H1 (cell line): ENCODE measurements at regions not wholly inside any gene's neighbourhood (a gene's known extent, or its start where the extent isn't known, plus 50 kb on each side); places are given as distances from the start of the nearest gene placed in this dataset.
A peak's percentile ranks its signal among the peaks of the same experiment; 100 is the strongest.

Source experiments
- CTCF ChIA-PET: fragments of 300-600 bp; sonication (Branson Sonifier 250); formaldehyde crosslinking; loops from one replicate; lab custom pipeline; 2021; ENCODE audit not compliant: partially characterized antibody; lab: Charles Lee
- POLR2A ChIA-PET: fragments of 300-600 bp; sonication (Branson Sonifier 250); formaldehyde crosslinking; loops from one replicate; lab custom pipeline; 2021; ENCODE audit warnings: inconsistent platforms; ENCODE audit not compliant: partially characterized antibody; lab: Charles Lee
- DNase-seq, 2 experiments: peaks; one replicate each; pipeline versions ENCODE4 v3.0.0 to v3.0.0-alpha.2; 2010 to 2022; ENCODE audit warnings: low spot score in 2 of 2, low read depth in 1 of 2, mixed read lengths in 1 of 2
- FAIRE-seq: peaks from 2 replicates; lab custom pipeline; 2011; peaks lifted over from hg19 to GRCh38; lab: Jason Lieb, UNC
- H2AFZ ChIP-seq: 2 replicates; pipeline ENCODE4 v1.8.1; 2012; ENCODE audit warnings: low read length, inconsistent platforms
- H2AK5ac ChIP-seq: 2 replicates; pipeline ENCODE4 v1.6.1; 2013; ENCODE audit warnings: low read depth, low read length
- H2BK120ac ChIP-seq: replicated peaks from 2 replicates; pipeline ENCODE3; 2013; ENCODE audit warnings: low read depth, low read length, inconsistent platforms
- H2BK12ac ChIP-seq: 2 replicates; pipeline ENCODE4 v1.6.1; 2013; ENCODE audit warnings: low read depth, low read length
- H2BK15ac ChIP-seq: 2 replicates; pipeline ENCODE4 v1.6.1; 2013; ENCODE audit warnings: low read length
- H2BK20ac ChIP-seq: 2 replicates; pipeline ENCODE4 v1.6.1; 2013; ENCODE audit warnings: low read length
- H2BK5ac ChIP-seq: 2 replicates; pipeline ENCODE4 v1.6.1; 2013; ENCODE audit warnings: low read depth, low read length
- H3K14ac ChIP-seq: 2 replicates; pipeline ENCODE4 v1.6.1; 2013; ENCODE audit warnings: inconsistent platforms; ENCODE audit not compliant: insufficient read length
- H3K18ac ChIP-seq: 2 replicates; pipeline ENCODE4 v1.6.1; 2013; ENCODE audit warnings: low read length; ENCODE audit errors: extremely low read depth
- H3K23ac ChIP-seq: 2 replicates; pipeline ENCODE4 v1.6.1; 2013; ENCODE audit warnings: inconsistent platforms; ENCODE audit not compliant: insufficient read length
- H3K23me2 ChIP-seq: 2 replicates; pipeline ENCODE4 v1.6.1; 2013; ENCODE audit warnings: low read depth, low read length
- H3K27ac ChIP-seq: 2 replicates; pipeline ENCODE4 v1.6.1; 2011; ENCODE audit warnings: low read depth, low read length, inconsistent platforms
- H3K27me3 ChIP-seq, 4 experiments: replicated peaks in 1 of 4; 1 replicate in 1 of 4; 2 replicates in 3 of 4; pipeline versions ENCODE4 v1.6.1 to v1.8.1; 2011 to 2013; ENCODE audit warnings: low read length in 3 of 4, mild to moderate bottlenecking in 3 of 4, inconsistent platforms in 2 of 4, mixed read lengths in 2 of 4, moderate library complexity in 1 of 4; ENCODE audit not compliant: control insufficient read depth in 3 of 4, insufficient read depth in 3 of 4; ENCODE audit errors: extremely low read depth in 1 of 4
- H3K36me3 ChIP-seq, 4 experiments: 2 replicates each; pipeline versions ENCODE4 v1.6.1 to v1.8.1; 2011 to 2013; ENCODE audit warnings: mild to moderate bottlenecking in 4 of 4, low read length in 3 of 4, moderate library complexity in 2 of 4, control low read depth in 1 of 4, inconsistent platforms in 1 of 4; ENCODE audit not compliant: insufficient read depth in 4 of 4, control insufficient read depth in 2 of 4
- H3K4ac ChIP-seq: replicated peaks from 2 replicates; pipeline ENCODE3; 2013; ENCODE audit warnings: low read length, low read depth, mixed read lengths, inconsistent platforms; ENCODE audit not compliant: insufficient read length
- H3K4me1 ChIP-seq, 4 experiments: replicated peaks in 1 of 4; 1 replicate in 1 of 4; 2 replicates in 3 of 4; pipeline versions ENCODE4 v1.6.1 to v1.8.1; 2011 to 2013; ENCODE audit warnings: low read length in 3 of 4, inconsistent platforms in 2 of 4, mixed read lengths in 1 of 4; ENCODE audit not compliant: insufficient read depth in 4 of 4, control insufficient read depth in 3 of 4
- H3K4me2 ChIP-seq, 2 experiments: 2 replicates each; pipeline versions ENCODE4 v1.6.1 to v1.8.1; 2011 to 2013; ENCODE audit warnings: low read depth in 2 of 2, low read length in 2 of 2, control low read depth in 1 of 2, inconsistent platforms in 1 of 2, mild to moderate bottlenecking in 1 of 2; ENCODE audit not compliant: insufficient read depth in 1 of 2
- H3K4me3 ChIP-seq, 4 experiments: fragments of 200-600, 300-600 bp in 1 of 4; sonication (generic), shearing (Covaris generic), sonication (Bioruptor Twin) in 1 of 4; 2 replicates each; pipeline versions ENCODE4 v1.5.1 to v1.8.1; 2011 to 2016; ENCODE audit warnings: low read length in 4 of 4, low read depth in 3 of 4, control low read depth in 2 of 4, inconsistent platforms in 2 of 4, mild to moderate bottlenecking in 2 of 4, mixed read lengths in 1 of 4, moderate library complexity in 1 of 4; ENCODE audit not compliant: insufficient read depth in 2 of 4; ENCODE audit errors: extremely low read depth in 1 of 4
- H3K56ac ChIP-seq: replicated peaks from 2 replicates; pipeline ENCODE3; 2013; ENCODE audit warnings: low read depth, mild to moderate bottlenecking, mixed read lengths, low read length, inconsistent platforms; ENCODE audit not compliant: insufficient read length
- H3K79me1 ChIP-seq: 2 replicates; pipeline ENCODE4 v1.6.1; 2013; ENCODE audit warnings: low read depth, low read length, control low read depth
- H3K79me2 ChIP-seq, 2 experiments: 2 replicates each; pipeline versions ENCODE4 v1.6.1 to v1.8.1; 2012 to 2013; ENCODE audit warnings: low read length in 2 of 2, mild to moderate bottlenecking in 2 of 2, inconsistent platforms in 1 of 2; ENCODE audit not compliant: insufficient read depth in 2 of 2, control insufficient read depth in 1 of 2
- H3K9ac ChIP-seq, 4 experiments: replicated peaks in 1 of 4; 1 replicate in 1 of 4; 2 replicates in 3 of 4; pipeline versions ENCODE4 v1.6.1 to v1.8.1; 2011 to 2013; ENCODE audit warnings: low read depth in 3 of 4, low read length in 3 of 4, control low read depth in 2 of 4, mild to moderate bottlenecking in 2 of 4, moderate library complexity in 2 of 4, inconsistent platforms in 1 of 4; ENCODE audit errors: extremely low read depth in 1 of 4
- H3K9me3 ChIP-seq, 2 experiments: 2 replicates each; pipeline versions ENCODE4 v1.6.1 to v1.8.1; 2012 to 2013; ENCODE audit warnings: mild to moderate bottlenecking in 2 of 2, moderate library complexity in 2 of 2, control low read depth in 1 of 2, inconsistent platforms in 1 of 2, low read depth in 1 of 2, low read length in 1 of 2, mixed read lengths in 1 of 2; ENCODE audit not compliant: insufficient read depth in 2 of 2
- H4K20me1 ChIP-seq, 2 experiments: replicated peaks in 1 of 2; 2 replicates each; pipeline versions ENCODE3 to v1.8.1; 2011 to 2013; ENCODE audit warnings: inconsistent platforms in 2 of 2, low read length in 2 of 2, mild to moderate bottlenecking in 1 of 2; ENCODE audit not compliant: insufficient read depth in 2 of 2, control insufficient read depth in 1 of 2
- H4K5ac ChIP-seq: 2 replicates; pipeline ENCODE4 v1.6.1; 2013; ENCODE audit warnings: low read length, low read depth, mixed read lengths, inconsistent platforms; ENCODE audit not compliant: insufficient read length
- H4K8ac ChIP-seq: 2 replicates; pipeline ENCODE4 v1.8.0; 2013; ENCODE audit warnings: mild to moderate bottlenecking, moderate library complexity, low read length, inconsistent platforms; ENCODE audit not compliant: insufficient read depth; ENCODE audit errors: extremely low read depth
- H4K91ac ChIP-seq: replicated peaks from 2 replicates; pipeline ENCODE3; 2013; ENCODE audit warnings: low read length, mixed read lengths, inconsistent platforms; ENCODE audit not compliant: insufficient read length
- ATF2 ChIP-seq: IDR thresholded peaks from 2 replicates; pipeline ENCODE4 v1.6.1; 2012; ENCODE audit warnings: low read length, inconsistent platforms
- CBX5 ChIP-seq: fragments of 300-800, 300-1000 bp; sonication (generic); IDR thresholded peaks from 2 replicates; pipeline ENCODE4 v1.7.1; 2016; ENCODE audit warnings: antibody characterized with exemption, low read length, low read depth
- CHD1 ChIP-seq: IDR thresholded peaks from 2 replicates; pipeline ENCODE4 v1.6.1; 2012; ENCODE audit warnings: low read depth, low read length, improper control_type of control experiment
- CTBP2 ChIP-seq: IDR thresholded peaks from 2 replicates; pipeline ENCODE4 v1.7.0; 2011; ENCODE audit warnings: borderline replicate concordance, mild to moderate bottlenecking, moderate library complexity, mixed read lengths, low read length; ENCODE audit not compliant: insufficient read depth, insufficient read length
- EGR1 ChIP-seq: IDR thresholded peaks from 2 replicates; pipeline ENCODE4 v1.6.1; 2011; ENCODE audit warnings: low read depth, low read length, borderline replicate concordance
- FOSL1 ChIP-seq: IDR thresholded peaks from 2 replicates; pipeline ENCODE4 v1.6.1; 2011; ENCODE audit warnings: mild to moderate bottlenecking, low read depth, low read length, moderate library complexity; ENCODE audit not compliant: insufficient read depth
- GTF2F1 ChIP-seq: IDR thresholded peaks from 2 replicates; pipeline ENCODE4 v1.6.1; 2012; ENCODE audit warnings: low read depth, low read length, improper control_type of control experiment, borderline replicate concordance
- POU5F1 ChIP-seq: IDR thresholded peaks from 2 replicates; pipeline ENCODE4 v1.6.1; 2011; ENCODE audit warnings: low read depth, mild to moderate bottlenecking, low read length, moderate library complexity
- SAP30 ChIP-seq: fragments of 300-600 bp; sonication (generic); IDR thresholded peaks from 2 replicates; pipeline ENCODE4 v1.7.1; 2012; ENCODE audit warnings: low read length, moderate library complexity, mild to moderate bottlenecking, inconsistent platforms; ENCODE audit not compliant: insufficient read depth, insufficient replicate concordance
- SP4 ChIP-seq: IDR thresholded peaks from 2 replicates; pipeline ENCODE4 v1.6.1; 2012; ENCODE audit warnings: low read length, inconsistent platforms
- TAF7 ChIP-seq: optimal IDR thresholded peaks from 2 replicates; pipeline ENCODE3; 2011; ENCODE audit warnings: low read depth, mild to moderate bottlenecking, inconsistent platforms, low read length, moderate library complexity, borderline replicate concordance
- WGBS, 2 experiments: shearing (Covaris generic) in 1 of 2; methylation state at CpG; one replicate each; pipeline versions ENCODE4 v1.1.6 to v1.1.7; 2013 to 2015; ENCODE audit warnings: low lambda C conversion rate in 2 of 2, mixed read lengths in 2 of 2, inconsistent platforms in 1 of 2, low coverage in 1 of 2, missing lambda C conversion rate in 1 of 2; ENCODE audit not compliant: insufficient replicate concordance in 2 of 2, insufficient coverage in 1 of 2, insufficient read length in 1 of 2; ENCODE audit errors: extremely low coverage in 1 of 2, missing lambda C conversion rate in 1 of 2; 5-methylcytosine and 5-hydroxymethylcytosine counted together

GRCh38 chr2:21633466-21633865 is 509.7 kb downstream of the TDRD15 start:
- TF ChIP-seq CBX5 (no peak), CTBP2 (no peak), FOSL1 (no peak), TAF7 (no peak), SP4 (no peak), SAP30 (no peak), CHD1 (no peak), ATF2 (no peak), GTF2F1 (no peak), EGR1 (no peak), POU5F1 (no peak)
- Histone ChIP-seq H2BK15ac (no peak overlapping the region), H3K4me1 (peaks cover 0 to 2% (median 0%) of the 10 kb centered on the region in 4 experiments; a peak in 1 of 7 replicates), H3K9me3 (no peaks in the 10 kb centered on the region), H3K4me3 (no peak overlapping the region), H2BK20ac (no peak overlapping the region), H4K5ac (no peak overlapping the region), H2AFZ (peak overlapping the region; percentile 39; the same call in 1 of the 2 replicates), H4K8ac (no peak overlapping the region), H3K4ac (no peak overlapping the region), H2BK5ac (no peak overlapping the region), H3K27ac (no peak overlapping the region), H3K14ac (no peak overlapping the region), H3K36me3 (no peaks in the 10 kb centered on the region), H3K23me2 (no peaks in the 10 kb centered on the region), H3K79me1 (no peaks in the 10 kb centered on the region), H2BK12ac (no peak overlapping the region), H4K91ac (no peak overlapping the region), H3K4me2 (no peak overlapping the region), H4K20me1 (no peaks in the 10 kb centered on the region), H3K23ac (no peak overlapping the region), H2AK5ac (no peak overlapping the region), H3K18ac (no peak overlapping the region), H3K56ac (no peak overlapping the region), H3K27me3 (no peaks in the 10 kb centered on the region), H3K79me2 (no peaks in the 10 kb centered on the region), H2BK120ac (no peak overlapping the region), H3K9ac (no peak overlapping the region)
- CTCF ChIA-PET = no interaction called here
- POLR2A ChIA-PET = no interaction called here
- 84% methylated on average over 6 of the region's 6 CpGs; no CpG with 5 or more reads in 1 of the 2 experiments for WGBS, 2 experiments
- DNase-seq = no peak
- no peak for FAIRE-seq
